Ovary (tissue), 7 donors: ENCODE measurements at regions not wholly inside any gene's neighbourhood (a gene's known extent, or its start where the extent isn't known, plus 50 kb on each side); places are given as distances from the start of the nearest gene placed in this dataset.

Experiments used
- DNase-seq, 5 donors: peaks; one replicate each; pipeline ENCODE4 v3.0.0-alpha.2; 2019 to 2020
- H3K27ac ChIP-seq, 2 donors: fragments of 200-600 bp; one replicate each; pipeline versions ENCODE4 v1.5.1 to v1.8.0; 2019 to 2022
- H3K27me3 ChIP-seq: fragments of 200-600 bp; one replicate; pipeline ENCODE4 v1.8.0; 2022
- H3K36me3 ChIP-seq: fragments of 200-600 bp; sonication (generic); one replicate; pipeline ENCODE4 v1.5.1; 2019
- H3K4me1 ChIP-seq: one replicate; pipeline ENCODE4 v1.8.1; 2013; ENCODE audit warnings: mild to moderate bottlenecking, moderate library complexity; ENCODE audit not compliant: insufficient read depth
- H3K4me3 ChIP-seq: fragments of 200-600 bp; sonication (generic); one replicate; pipeline ENCODE4 v1.5.1; 2017
- H3K9me3 ChIP-seq, 2 donors: fragments of 200-600 bp in 1 of 2; sonication (generic) in 1 of 2; one replicate each; pipeline versions ENCODE4 v1.5.1 to v1.8.1; 2013 to 2019; ENCODE audit warnings: mild to moderate bottlenecking in 1 of 2, moderate library complexity in 1 of 2
- CTCF ChIP-seq, 3 donors: fragments of 450-650 bp in 2 of 3; fragments of 200-600 bp in 1 of 3; IDR thresholded peaks; one replicate each; pipeline versions ENCODE4 v1.5.1 to v1.8.0; 2016 to 2022; ENCODE audit warnings: antibody characterized with exemption in 3 of 3, mild to moderate bottlenecking in 1 of 3
- EP300 ChIP-seq: sonication (generic); formaldehyde crosslinking; IDR thresholded peaks from one replicate; pipeline ENCODE4 v1.6.1; 2017; ENCODE audit warnings: antibody characterized with exemption
- POLR2A ChIP-seq: fragments of 450-650 bp; IDR thresholded peaks from one replicate; pipeline ENCODE4 v1.6.1; 2017; ENCODE audit warnings: antibody characterized with exemption, mild to moderate bottlenecking, moderate library complexity
- WGBS, 3 donors: extraction: QIAGEN DNeasy Blood & Tissue Kit in 1 of 3; methylation state at CpG; one replicate each; pipeline versions ENCODE4 v1.1.5 to v1.1.7; 2013 to 2017; 5-methylcytosine and 5-hydroxymethylcytosine counted together
- intact Hi-C, 4 donors: fragments of 100-400 bp; cut with DNase I; formaldehyde crosslinking; loops; one replicate each; pipeline versions ENCODE4 v1.11.0 to v1.15.1; 2022 to 2023
- donor health status: DM: no; HTN: no; CAD: no; lungs with moderate emphysema.
- donor health status: DM: no; HTN: no; CAD: no.
- donor health status: Bipolar disorder and iron deficiency.
- donor health status: DM: no; HTN: no; CAD: no.
- donor health status: DM: yes; HTN: yes; CAD: no.

- H3K4me1 ChIP-seq, result no peaks in the 10 kb centered on the region
- no peak for TF ChIP-seq CTCF (IDR thresholded peaks at IDR 0.05)
- no peak for TF ChIP-seq EP300
- TF ChIP-seq POLR2A, result no peak
- intact Hi-C loops, result no loop called here
- no peaks in the 10 kb centered on the region for H3K36me3 ChIP-seq
- no peak overlapping the region for H3K4me3 ChIP-seq
- DNase-seq, result no peak
- H3K27ac ChIP-seq, result no peak overlapping the region
- no peaks in the 10 kb centered on the region for H3K27me3 ChIP-seq
- H3K9me3 ChIP-seq, result no peaks in the 10 kb centered on the region
Measured at GRCh38 chr20:21006611-21007010, 99.5 kb downstream of the LINC00237 start.

GRCh38 chr20:21004386-21005076, 101.6 kb downstream of the LINC00237 start:
- no peaks in the 10 kb centered on the region for H3K4me1 ChIP-seq
- no peaks in the 10 kb centered on the region for H3K27me3 ChIP-seq
- no peaks in the 10 kb centered on the region for H3K9me3 ChIP-seq
- 77 to 86% (median 78%) methylated on average over 8 of the region's 8 CpGs for WGBS, 3 donors
- no peak overlapping the region for H3K27ac ChIP-seq
- no peaks in the 10 kb centered on the region for H3K36me3 ChIP-seq
- intact Hi-C loops, result no loop called here
- TF ChIP-seq CTCF (IDR thresholded peaks at IDR 0.05), result no peak
- no peak for TF ChIP-seq POLR2A
- no peak for TF ChIP-seq EP300
- DNase-seq, result no peak
- no peak overlapping the region for H3K4me3 ChIP-seq

DNA sequence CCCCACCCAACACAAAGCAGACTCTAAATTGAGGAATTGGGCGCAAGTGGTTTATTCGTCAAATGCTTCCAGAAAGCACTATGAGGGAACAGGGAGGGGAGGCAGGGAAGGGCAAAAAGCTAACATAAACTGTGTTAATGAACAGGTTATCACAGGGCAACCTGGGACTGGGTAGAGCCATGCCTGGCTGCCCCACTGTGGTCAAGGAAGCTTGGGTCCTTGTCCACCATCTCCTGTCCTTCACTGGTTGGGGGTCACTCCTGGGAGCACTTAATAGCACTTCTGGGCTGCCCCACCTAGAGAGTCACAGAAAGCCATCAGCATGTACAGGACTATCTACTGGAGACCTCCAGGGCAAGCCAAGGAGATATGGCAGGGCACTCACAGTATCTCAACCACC, 102.3 kb downstream of the LINC00237 start:
- H3K4me1 ChIP-seq, result no peaks in the 10 kb centered on the region
- H3K27me3 ChIP-seq, result no peaks in the 10 kb centered on the region
- H3K9me3 ChIP-seq, result no peaks in the 10 kb centered on the region
- no peak overlapping the region for H3K27ac ChIP-seq
- DNase-seq, result no peak
- intact Hi-C loops, result no loop called here
- TF ChIP-seq CTCF (IDR thresholded peaks at IDR 0.05), result no peak
- H3K36me3 ChIP-seq, result no peaks in the 10 kb centered on the region
- WGBS, 3 donors, result 95 to 99% (median 97%) methylated on average over 2 of the region's 2 CpGs
- no peak overlapping the region for H3K4me3 ChIP-seq

DNA sequence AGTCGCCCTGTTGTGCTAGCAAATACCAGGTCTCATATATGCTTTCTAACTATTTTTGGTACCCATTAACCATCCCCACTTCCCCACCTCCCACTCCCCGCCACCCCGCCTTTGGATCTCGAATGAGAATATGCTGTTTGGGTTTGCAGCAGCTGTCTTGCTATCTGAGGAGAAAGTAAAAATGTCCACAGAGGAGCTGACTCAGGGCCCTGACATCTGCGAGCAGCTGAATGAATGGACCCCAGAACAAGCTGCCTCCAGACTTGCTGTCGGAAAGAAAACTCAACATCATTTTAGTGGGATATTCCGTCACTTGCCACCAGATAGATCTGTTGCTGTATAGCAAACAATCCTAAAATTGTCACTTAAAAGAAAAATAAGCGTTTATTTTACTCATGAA, 103.7 kb downstream of the LINC00237 start:
- Histone ChIP-seq H3K36me3 (no peaks in the 10 kb centered on the region), H3K4me1 (no peaks in the 10 kb centered on the region), H3K4me3 (no peak overlapping the region), H3K27me3 (no peaks in the 10 kb centered on the region), H3K27ac (no peak overlapping the region), H3K9me3 (no peaks in the 10 kb centered on the region)
- DNase-seq, result no peak
- TF ChIP-seq EP300 (no peak), POLR2A (no peak), CTCF (IDR thresholded peaks at IDR 0.05) (no peak)
- intact Hi-C loops, result no loop called here
- WGBS, 3 donors, result 74 to 85% (median 79%) methylated on average over 8 of the region's 8 CpGs
